HepG2 (cell line): ENCODE measurements at regions not wholly inside any gene's neighbourhood (a gene's known extent, or its start where the extent isn't known, plus 50 kb on each side); places are given as distances from the start of the nearest gene placed in this dataset.

Source experiments
- ARID5B ChIP-seq: IDR thresholded peaks from 2 replicates; pipeline ENCODE4 v1.4.0; 2020; ENCODE audit warnings: mild to moderate bottlenecking, missing genetic modification reagents
- CBX2 ChIP-seq, 2 experiments: fragments of 200-600 bp in 1 of 2; sonication (generic); formaldehyde crosslinking in 1 of 2; IDR thresholded peaks; 2 replicates each; pipeline versions ENCODE4 v1.7.0 to v1.8.1; 2018 to 2022; ENCODE audit warnings: low read depth in 2 of 2, low read length in 1 of 2, mild to moderate bottlenecking in 1 of 2, missing genetic modification reagents in 1 of 2
- DNMT3B ChIP-seq: conservative IDR thresholded peaks from 2 replicates; pipeline ENCODE4 v1.6.1; 2016; ENCODE audit warnings: missing biosample characterization, control low read depth
- EP300 ChIP-seq, 3 experiments: sonication (generic) in 1 of 3; formaldehyde crosslinking in 1 of 3; IDR thresholded peaks; 2 replicates each; pipeline versions ENCODE4 v1.5.1 to v1.6.1; 2011 to 2020; ENCODE audit warnings: low read depth in 2 of 3, low read length in 2 of 3, borderline replicate concordance in 1 of 3, improper control_type of control experiment in 1 of 3, mild to moderate bottlenecking in 1 of 3, missing genetic modification reagents in 1 of 3, moderate library complexity in 1 of 3
- HCFC1 ChIP-seq: fragments of 150-350 bp; IDR thresholded peaks from 2 replicates; pipeline ENCODE4 v1.6.1; 2014; ENCODE audit warnings: low read depth, low read length
- MAFK ChIP-seq, 2 experiments: IDR thresholded peaks in 1 of 2; conservative IDR thresholded peaks in 1 of 2; 2 replicates each; pipeline ENCODE4 v1.6.1; 2011; ENCODE audit warnings: improper control_type of control experiment in 2 of 2, low read length in 2 of 2
- NRL ChIP-seq: sonication (generic); formaldehyde crosslinking; IDR thresholded peaks from 2 replicates; pipeline ENCODE4 v1.5.0; 2020; ENCODE audit warnings: missing genetic modification reagents, mild to moderate bottlenecking, moderate library complexity, borderline replicate concordance
- RBAK ChIP-seq: sonication (generic); formaldehyde crosslinking; IDR thresholded peaks from 2 replicates; pipeline ENCODE4 v1.5.1; 2020; ENCODE audit warnings: mild to moderate bottlenecking, missing genetic modification reagents
- RFXANK ChIP-seq: IDR thresholded peaks from 2 replicates; pipeline ENCODE4 v1.6.1; 2016
- TCF7 ChIP-seq: sonication (generic); IDR thresholded peaks from 2 replicates; pipeline ENCODE4 v1.6.1; 2016; ENCODE audit warnings: antibody characterized with exemption, low read depth
- TCF7L2 ChIP-seq: IDR thresholded peaks from 2 replicates; pipeline ENCODE4 v1.6.1; 2011; ENCODE audit warnings: mild to moderate bottlenecking, low read depth, low read length, moderate library complexity
- TEAD3 ChIP-seq: optimal IDR thresholded peaks from 2 replicates; pipeline ENCODE3; 2016; ENCODE audit warnings: borderline replicate concordance
- ZNF101 ChIP-seq: sonication (generic); formaldehyde crosslinking; IDR thresholded peaks from 2 replicates; pipeline ENCODE4 v1.4.0; 2020; ENCODE audit warnings: mild to moderate bottlenecking, low read depth, missing genetic modification reagents, borderline replicate concordance
- ZNF414 ChIP-seq: sonication (generic); formaldehyde crosslinking; IDR thresholded peaks from 2 replicates; pipeline ENCODE4 v1.5.0; 2020; ENCODE audit warnings: missing genetic modification reagents
- ZNF749 ChIP-seq: sonication (generic); formaldehyde crosslinking; IDR thresholded peaks from 2 replicates; pipeline ENCODE4 v1.8.0; 2022; ENCODE audit warnings: mild to moderate bottlenecking, missing genetic modification reagents, moderate library complexity, borderline replicate concordance
- TF ChIP-seq, protein P1 (sequence below): IDR thresholded peaks from 2 replicates; pipeline ENCODE4 v1.6.1; 2016; ENCODE audit warnings: low read depth, missing genetic modification reagents, missing compliant biosample characterization
- TF ChIP-seq, protein P2 (sequence below): sonication (generic); formaldehyde crosslinking; IDR thresholded peaks from 2 replicates; pipeline ENCODE4 v1.8.1; 2023; ENCODE audit warnings: mild to moderate bottlenecking, moderate library complexity, missing genetic modification reagents

GRCh38 chr1:213572912-213573647 is 414.7 kb upstream of the PROX1 start (continued):
- peak; percentile 72 to 99; a peak in 3 of 4 replicates for TF ChIP-seq EP300 (IDR thresholded peaks at IDR 0.05; ENCODE audit: low read depth in 2 of 2, low read length in 2 of 2)
- peak; percentile 92 for TF ChIP-seq EP300 (CRISPR knock-in tag; IDR thresholded peaks at IDR 0.05; ENCODE audit: borderline replicate concordance)
- TF ChIP-seq TCF7L2 = peak; percentile 99
- TF ChIP-seq, protein P1, sequence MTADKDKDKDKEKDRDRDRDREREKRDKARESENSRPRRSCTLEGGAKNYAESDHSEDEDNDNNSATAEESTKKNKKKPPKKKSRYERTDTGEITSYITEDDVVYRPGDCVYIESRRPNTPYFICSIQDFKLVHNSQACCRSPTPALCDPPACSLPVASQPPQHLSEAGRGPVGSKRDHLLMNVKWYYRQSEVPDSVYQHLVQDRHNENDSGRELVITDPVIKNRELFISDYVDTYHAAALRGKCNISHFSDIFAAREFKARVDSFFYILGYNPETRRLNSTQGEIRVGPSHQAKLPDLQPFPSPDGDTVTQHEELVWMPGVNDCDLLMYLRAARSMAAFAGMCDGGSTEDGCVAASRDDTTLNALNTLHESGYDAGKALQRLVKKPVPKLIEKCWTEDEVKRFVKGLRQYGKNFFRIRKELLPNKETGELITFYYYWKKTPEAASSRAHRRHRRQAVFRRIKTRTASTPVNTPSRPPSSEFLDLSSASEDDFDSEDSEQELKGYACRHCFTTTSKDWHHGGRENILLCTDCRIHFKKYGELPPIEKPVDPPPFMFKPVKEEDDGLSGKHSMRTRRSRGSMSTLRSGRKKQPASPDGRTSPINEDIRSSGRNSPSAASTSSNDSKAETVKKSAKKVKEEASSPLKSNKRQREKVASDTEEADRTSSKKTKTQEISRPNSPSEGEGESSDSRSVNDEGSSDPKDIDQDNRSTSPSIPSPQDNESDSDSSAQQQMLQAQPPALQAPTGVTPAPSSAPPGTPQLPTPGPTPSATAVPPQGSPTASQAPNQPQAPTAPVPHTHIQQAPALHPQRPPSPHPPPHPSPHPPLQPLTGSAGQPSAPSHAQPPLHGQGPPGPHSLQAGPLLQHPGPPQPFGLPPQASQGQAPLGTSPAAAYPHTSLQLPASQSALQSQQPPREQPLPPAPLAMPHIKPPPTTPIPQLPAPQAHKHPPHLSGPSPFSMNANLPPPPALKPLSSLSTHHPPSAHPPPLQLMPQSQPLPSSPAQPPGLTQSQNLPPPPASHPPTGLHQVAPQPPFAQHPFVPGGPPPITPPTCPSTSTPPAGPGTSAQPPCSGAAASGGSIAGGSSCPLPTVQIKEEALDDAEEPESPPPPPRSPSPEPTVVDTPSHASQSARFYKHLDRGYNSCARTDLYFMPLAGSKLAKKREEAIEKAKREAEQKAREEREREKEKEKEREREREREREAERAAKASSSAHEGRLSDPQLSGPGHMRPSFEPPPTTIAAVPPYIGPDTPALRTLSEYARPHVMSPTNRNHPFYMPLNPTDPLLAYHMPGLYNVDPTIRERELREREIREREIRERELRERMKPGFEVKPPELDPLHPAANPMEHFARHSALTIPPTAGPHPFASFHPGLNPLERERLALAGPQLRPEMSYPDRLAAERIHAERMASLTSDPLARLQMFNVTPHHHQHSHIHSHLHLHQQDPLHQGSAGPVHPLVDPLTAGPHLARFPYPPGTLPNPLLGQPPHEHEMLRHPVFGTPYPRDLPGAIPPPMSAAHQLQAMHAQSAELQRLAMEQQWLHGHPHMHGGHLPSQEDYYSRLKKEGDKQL (CRISPR knock-in tag) = peak; percentile 85
- TF ChIP-seq ZNF414 (CRISPR knock-in tag) = no peak
- no peak for TF ChIP-seq RFXANK
- TF ChIP-seq, protein P2, sequence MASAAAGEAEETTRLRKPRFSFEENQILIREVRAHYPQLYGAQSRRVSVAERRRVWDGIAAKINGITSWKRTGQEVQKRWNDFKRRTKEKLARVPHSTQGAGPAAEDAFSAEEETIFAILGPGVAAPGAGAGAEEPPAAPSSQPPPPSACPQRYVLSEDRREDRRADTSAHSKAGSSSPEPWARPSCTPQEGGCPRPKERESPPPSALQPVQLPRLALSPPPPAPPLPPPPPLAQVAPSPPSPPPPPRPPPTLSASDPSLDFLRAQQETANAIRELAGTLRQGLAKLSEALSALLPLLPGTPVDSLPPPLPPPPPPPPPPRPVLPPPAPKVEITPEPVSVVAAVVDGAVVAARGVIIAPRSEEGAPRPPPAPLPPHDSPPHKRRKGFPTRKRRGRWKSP (CRISPR knock-in tag) = peak; percentile 48; the same call in 1 of the 2 replicates
- TF ChIP-seq CBX2 (IDR thresholded peaks at IDR 0.05; ENCODE audit: low read depth, low read length) = no peak
- no peak for TF ChIP-seq CBX2 (CRISPR knock-in tag; IDR thresholded peaks at IDR 0.05; ENCODE audit: low read depth)
- no peak for TF ChIP-seq NRL
- TF ChIP-seq RBAK (CRISPR knock-in tag) = no peak
- TF ChIP-seq TEAD3 (CRISPR knock-in tag) = no peak
- no peak for TF ChIP-seq ZNF101
- TF ChIP-seq ARID5B (CRISPR knock-in tag) = peak; percentile 98
- TF ChIP-seq HCFC1 = no peak
- no peak for TF ChIP-seq DNMT3B
- TF ChIP-seq MAFK (conservative IDR thresholded peaks at IDR 0.05 in 1 of 2, IDR thresholded peaks at IDR 0.05 in 1 of 2; ENCODE audit: low read length in 2 of 2) = no peak
- no peak for TF ChIP-seq ZNF749 (CRISPR knock-in tag)
- peak; percentile 99 for TF ChIP-seq TCF7
